GM12874 (cell line): ENCODE measurements at regions not wholly inside any gene's neighbourhood (a gene's known extent, or its start where the extent isn't known, plus 50 kb on each side); places are given as distances from the start of the nearest gene placed in this dataset.

ENCODE experiments used
- CTCF ChIP-seq: IDR thresholded peaks from 2 replicates; pipeline ENCODE4 v1.5.1; 2011; ENCODE audit warnings: low read depth, mild to moderate bottlenecking, control low read depth, low read length, moderate library complexity; ENCODE audit not compliant: insufficient read depth

- no peak for TF ChIP-seq CTCF
Observed at GRCh38 chr14:53295372-53295771, 142.2 kb upstream of the DDHD1 start.

- TF ChIP-seq CTCF, result no peak
Observed at GRCh38 chr14:53286301-53286700, 133.2 kb upstream of the DDHD1 start.

GRCh38 chr14:53285821-53286220 is 132.7 kb upstream of the DDHD1 start:
- no peak for TF ChIP-seq CTCF

GRCh38 chr14:53285064-53285463 is 131.9 kb upstream of the DDHD1 start:
- TF ChIP-seq CTCF, result no peak

- TF ChIP-seq CTCF, result no peak
Observed at GRCh38 chr14:53278602-53279506, 125.7 kb upstream of the DDHD1 start.

GRCh38 chr14:53273671-53274072 is 120.5 kb upstream of the DDHD1 start:
- TF ChIP-seq CTCF, result no peak

- no peak for TF ChIP-seq CTCF
Observed at GRCh38 chr14:53265025-53265424, 111.9 kb upstream of the DDHD1 start.
